Fibroblast of skin of abdomen (primary cell): ENCODE measurements at regions not wholly inside any gene's neighbourhood (a gene's known extent, or its start where the extent isn't known, plus 50 kb on each side); places are given as distances from the start of the nearest gene placed in this dataset.

Experiments
- DNase-seq: peaks from one replicate; pipeline ENCODE4 v3.0.0-alpha.2; 2013

DNA sequence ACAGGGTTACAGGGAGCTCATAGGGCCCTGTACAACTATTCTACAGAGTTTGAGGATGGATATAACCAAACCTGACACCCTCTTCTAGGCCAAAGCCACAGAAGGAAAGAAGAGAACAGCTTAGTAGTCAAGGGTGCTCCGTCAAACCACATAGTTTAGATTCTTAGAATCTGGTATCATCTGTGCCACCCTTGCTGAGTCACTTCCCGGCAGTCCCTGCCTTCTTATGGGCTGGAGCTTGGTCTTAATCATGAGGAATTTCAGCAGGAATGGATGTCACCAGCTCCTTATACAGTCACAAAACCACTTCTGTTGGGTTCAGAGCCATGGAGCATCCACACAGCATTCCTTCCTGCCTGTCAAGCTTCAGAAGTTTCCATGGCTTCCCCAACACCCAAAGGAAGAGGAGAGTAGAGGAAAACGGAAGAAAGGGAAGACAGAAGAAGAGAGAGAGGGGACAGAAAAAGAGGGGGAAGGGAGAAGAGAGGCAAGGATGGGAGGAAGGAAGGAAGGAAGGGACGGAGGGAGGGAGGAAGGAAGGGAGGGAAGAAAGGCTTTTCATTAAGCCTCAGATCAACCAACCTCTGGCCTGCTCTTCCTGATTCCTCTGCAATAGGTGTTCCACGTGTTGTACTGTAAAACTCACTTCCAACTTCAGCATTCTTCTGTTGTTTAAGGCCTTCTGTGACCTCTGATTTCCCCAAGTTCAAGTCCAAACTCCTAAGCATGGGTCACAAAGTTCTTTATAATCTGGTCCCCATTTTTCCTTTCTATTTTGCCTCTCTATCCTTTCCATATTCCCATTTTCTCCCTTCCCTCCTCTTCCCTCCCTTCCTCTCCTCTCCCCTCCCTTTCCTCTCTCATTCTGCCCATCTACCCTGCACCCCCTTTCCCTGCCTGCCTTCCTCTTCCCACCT, 246.1 kb upstream of the TNP1 start:
- DNase-seq = peak; percentile 98

DNA sequence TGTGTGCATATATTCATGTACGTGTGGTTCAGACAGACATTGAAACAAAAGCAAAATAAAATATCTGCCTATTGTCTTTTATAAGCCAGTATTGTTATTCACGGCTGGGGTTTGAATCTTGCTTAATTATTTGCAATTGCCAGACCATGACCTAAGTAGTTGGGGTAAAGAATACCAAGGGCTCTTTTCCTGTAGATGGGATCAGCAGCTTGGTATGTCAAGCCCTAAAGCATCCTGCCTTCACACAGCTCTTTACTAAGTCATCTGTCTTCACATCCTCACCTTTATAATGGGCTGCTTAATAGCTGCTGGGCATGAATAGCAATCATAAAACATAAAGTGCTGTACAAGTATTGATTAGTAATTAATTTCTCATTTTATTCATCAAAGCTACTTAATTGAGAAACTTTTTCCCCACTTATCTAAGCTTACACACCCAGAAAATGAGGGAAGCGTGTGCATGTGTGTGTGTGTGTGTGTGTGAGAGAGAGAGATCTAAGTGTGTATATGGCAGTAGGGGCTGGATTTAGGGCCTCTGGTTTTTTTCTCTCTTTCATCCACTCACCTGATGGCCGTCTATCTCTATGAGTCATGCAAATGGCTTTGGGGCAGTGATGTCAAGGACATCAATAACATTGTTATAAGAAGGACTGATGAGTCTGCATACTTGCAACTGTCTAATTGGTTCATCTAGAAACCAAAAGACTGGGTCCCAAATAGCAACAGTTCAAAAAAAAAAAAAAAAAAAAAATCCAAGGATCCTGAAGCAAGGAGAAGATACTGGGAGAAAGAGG, 244.1 kb upstream of the TNP1 start:
- DNase-seq = peak; percentile 87

DNA sequence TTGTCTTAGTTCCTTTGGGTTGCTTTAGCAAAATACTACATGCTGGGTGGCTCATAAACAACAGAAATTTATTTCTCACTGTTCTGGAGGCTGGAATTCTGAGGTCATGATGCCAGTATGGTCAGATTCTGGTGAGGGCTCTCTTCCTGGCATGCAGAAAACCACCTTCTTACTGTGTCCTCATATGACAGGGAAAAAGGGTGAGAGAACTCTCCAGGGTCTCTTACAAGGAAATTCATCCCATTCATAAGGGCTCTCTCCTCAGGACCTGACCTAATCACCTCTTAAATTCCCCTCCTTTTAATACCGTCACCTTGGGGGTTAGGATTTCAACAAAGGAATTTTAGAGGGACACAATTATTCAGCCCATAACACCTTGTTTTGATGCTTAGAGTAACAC, 243.1 kb upstream of the TNP1 start:
- DNase-seq = peak; percentile 16

DNA sequence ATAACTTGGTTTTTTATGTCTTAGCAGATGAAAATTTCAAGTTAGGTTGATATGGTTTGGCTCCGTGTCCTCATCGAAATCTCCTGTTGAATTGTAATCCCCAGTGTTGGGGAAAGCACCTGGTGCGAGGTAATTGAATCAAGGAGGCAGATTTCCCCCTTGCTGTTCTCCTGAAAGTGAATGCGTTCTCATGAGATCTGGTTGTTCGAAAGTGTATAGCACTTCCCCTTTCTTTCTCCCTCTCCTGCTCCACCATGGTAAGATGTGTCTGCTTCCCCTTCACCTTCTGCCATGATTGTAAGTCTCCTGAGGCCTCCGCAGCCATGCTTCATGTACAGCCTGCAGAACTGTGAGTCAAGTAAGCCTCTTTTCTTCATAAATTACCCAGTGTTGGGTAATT, 242.1 kb upstream of the TNP1 start:
- no peak for DNase-seq

DNA sequence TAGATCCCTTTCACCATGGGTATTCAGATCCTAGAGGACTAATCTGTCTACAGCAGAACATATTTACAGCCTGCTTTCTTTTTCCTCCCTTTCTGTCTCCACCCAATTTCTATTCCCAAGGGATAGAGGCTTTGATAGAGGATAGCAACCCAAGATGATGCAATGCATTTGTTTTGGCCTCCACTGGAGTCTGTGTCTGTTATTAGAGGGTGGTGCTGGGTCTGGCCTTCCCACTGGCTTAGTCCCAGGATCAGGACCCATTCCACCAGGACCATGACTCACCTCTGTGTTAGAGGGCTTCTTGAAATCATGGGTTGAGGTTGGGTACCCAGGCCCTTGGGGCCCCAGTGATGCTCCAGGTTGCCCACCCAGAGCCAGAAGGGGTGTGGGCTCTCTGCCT, 239.7 kb upstream of the TNP1 start:
- DNase-seq = peak; percentile 30

DNA sequence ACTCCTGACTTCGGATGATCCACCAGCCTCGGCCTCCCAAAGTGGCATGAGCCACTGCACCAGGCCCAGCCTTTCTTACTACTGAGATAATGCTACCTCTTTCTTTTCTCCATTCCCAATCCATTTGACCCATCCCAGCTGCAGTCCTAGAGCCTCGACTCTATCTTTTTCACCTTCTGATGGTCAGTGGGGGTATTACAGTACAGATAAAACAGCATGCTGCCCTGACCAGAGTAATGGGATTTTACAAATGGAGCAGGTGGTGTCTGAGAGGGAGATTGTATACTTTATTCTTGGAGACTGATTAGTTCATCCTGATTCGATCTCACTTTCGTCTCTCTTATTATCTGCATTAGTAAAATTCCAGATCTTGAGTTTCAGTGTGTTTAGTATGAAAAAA, 238.6 kb upstream of the TNP1 start:
- DNase-seq = no peak

DNA sequence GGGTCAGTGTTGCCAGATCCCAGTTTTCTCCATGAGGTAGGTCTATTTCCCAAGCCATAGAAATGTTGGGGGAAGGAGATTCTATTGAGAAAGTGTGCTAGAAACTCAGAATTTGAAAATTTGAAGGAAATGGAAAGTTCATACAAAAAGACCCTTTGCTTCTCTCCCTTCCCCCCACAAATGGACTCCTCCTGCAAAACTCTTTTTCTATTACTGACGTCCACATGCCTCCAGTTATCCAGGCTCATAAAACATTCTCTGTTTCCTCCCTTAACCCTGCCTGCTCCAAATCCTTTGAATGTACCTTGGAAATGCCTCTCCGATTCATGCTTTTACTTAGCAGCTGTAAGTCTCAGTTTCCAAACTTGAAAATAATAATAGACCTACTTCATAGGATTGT, 237.5 kb upstream of the TNP1 start:
- DNase-seq = no peak

DNA sequence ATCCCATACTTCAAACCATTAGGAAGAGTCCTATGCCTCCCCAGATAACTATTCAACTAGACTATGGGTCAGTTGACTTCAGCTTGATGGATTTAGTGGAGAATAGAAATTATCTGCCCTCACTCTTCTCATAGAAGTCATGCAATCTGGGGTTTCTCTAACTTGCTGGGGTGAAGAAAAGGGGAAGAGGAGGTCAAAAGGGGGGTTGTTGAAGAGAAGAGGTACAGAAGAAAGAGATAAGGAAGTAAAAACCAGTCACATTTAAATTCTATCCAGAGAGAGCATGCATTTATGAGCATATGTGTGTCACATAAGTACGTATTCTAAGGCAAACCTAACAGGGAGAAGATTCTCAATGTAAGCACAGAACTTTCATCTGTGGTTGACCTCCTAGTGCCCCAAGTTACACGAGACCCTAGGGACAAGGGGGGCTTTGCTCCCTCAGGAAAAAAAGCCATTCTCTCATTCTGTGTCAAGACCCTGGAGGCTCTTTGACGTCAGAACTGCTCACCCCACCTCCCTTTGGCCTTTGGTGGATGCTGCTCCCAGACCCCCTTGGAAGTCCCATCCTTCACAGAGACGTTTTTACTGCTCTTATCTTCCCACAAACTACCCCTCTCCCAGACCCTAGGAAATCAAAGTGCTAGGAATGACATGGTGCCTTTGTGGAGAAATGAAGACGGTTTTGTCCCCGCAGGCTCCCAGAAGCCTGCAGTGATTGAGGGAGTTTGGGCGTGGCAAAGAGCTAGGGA, 236.8 kb upstream of the TNP1 start:
- DNase-seq = no peak

DNA sequence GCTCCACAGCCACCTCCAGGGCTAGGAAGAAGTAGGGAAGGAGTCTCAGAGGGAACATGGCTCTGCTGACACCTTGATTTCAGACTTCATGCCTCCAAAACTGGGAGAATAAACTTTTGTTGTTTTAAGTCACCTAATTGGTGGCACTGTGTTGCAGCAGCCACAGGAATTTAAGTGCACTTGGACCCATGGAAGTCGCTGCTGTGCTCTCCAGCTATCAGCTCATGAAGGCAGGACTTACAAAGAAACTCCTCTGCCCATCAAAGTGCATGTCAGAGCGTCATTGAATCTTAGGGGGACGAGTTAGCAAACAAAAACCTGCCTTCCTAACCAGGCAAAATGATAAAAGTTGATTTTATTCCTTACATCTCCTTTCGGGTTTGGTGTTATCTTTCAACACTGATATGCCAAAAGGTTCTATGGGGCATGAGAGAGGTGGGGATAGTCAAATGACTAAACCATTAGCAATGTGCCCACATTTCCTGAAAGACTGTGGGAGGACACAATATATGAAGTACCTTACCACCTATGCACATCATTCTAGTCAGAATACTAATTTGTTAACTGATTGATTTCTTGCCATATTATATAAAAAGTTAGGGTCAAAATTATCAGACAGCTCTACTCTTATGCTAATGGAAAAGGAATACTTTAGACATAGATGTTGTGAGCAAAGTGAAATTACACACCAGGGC, 235.8 kb upstream of the TNP1 start:
- DNase-seq = no peak

DNA sequence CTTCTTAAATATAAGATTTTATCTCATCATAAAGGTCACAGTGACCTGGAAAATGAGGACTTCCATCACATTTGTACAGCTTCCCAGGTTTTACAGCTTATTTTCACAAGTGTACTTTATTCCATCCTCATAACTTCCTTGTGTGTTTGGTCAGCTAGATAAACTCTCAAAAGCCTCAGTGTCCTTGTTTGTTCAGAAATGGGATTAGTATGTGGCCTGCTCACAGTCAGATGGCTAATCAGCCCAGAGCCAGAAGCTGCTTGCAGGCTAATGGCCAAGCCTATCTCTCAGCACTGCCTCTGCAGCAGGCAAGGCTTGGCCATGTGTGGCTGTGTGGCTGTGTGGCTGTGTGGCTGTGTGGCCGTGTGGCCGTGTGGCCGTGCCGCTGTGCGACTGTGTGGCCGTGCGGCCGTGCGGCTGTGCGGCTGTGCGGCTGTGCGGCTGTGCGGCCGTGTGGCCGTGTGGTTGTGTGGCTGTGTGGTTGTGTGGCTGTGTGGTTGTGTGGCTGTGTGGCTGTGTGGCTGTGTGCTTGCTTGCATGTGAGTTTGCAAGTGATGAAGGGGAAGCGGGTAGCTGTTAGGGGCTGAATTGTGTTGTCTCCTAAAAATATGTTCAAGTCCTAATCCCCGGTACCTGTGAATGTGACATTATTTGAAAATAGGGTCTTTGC, 233.0 kb upstream of the TNP1 start:
- DNase-seq = no peak

DNA sequence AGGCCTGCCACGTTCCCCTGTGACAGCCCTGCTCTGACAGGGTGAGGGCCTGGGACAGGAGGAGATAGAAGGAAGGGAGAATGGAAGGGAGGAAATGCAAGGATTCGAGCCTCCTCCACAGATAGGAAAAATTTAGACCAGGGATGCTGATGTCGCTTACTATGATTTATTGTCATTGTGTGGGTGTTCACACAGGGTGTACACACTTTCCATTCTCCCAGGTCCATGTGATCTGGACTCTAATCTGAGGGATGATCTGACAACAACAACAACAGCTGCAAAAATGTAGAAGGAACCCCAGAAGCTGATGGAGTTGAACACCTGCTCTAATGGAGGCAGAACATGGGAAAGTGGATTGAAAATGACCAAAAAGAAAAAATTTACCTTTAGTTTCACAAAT, 231.7 kb upstream of the TNP1 start:
- DNase-seq = no peak

DNA sequence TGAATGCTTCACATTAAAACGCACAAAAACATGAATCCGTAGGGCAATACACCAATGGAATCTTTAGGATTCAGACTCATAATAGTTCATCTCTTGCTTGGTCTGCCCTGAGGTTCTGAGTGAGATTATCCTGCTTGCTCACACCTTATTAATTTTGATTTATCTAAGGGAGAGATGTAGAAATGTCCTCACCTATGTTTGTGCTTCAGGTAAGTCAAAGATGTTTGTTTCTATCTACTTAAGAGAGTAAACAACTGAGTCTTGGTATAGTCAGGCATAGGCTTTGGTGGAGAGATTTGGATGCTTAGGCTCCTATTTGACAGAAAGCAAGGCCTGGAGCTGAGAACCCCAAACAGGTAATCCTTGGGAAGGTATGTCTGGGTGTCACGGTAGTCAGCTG, 231.0 kb upstream of the TNP1 start:
- no peak for DNase-seq

DNA sequence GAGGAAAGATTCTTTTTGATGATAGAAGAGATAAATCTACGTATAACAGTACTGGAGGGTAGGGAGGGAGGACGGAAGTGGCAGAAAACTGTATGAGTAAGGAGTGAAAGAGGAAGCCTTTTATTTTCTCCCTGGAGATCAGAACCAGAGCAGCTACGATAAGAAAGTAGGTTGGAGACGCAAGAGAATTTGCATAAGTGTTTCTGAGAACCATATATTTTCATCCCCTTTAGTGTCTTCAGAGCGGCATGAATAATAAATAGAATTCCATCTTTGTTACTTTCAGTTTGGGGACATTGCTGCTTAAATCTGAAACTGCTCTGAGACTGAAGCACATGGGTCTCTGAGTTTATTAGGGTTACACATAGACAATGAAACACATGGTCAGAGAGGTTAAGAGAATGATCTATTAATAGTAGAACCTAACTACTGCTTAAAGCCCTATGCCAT, 230.2 kb upstream of the TNP1 start:
- DNase-seq = peak; percentile 21

DNA sequence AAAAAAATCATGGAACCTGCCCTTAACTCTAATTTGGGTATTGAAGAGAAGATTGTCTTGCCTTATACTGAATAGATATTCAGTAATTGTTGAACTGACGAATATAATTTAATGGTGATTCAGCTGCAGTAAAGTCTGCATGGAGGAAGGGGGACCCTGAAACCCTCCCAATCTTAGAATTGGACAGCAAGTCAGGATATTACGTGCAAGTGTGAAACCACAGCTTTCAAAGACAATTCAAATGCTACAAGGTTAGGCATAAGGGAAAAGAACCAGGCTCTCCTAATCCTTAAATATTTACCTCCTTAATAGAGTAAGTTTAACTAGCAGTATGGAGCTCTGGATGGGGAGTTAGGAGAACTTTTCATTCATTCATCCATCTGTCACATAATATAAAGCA, 226.9 kb upstream of the TNP1 start:
- no peak for DNase-seq

DNA sequence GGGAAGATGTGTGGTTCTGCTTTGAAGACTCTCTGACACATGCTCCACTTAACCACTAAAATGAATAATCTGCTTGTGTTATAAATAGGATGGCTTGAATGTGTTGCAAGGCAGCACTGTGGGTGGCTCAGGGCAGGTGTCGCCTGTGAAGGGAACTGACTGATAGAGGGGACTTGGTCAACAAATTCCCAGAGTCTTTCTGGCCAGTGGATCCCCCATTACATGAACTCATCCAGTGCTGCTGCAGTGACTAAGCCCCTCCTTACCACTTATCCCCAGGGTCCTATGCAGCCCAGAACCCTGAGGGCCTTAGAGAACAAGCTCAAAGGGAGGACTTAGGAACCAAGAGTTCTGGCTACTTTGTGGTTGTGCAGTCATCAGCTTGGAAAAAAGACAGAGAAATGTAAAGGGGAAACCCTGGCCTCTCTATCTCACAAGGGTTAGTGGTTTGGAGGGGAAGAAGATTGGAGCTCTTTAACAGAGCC, 226.2 kb upstream of the TNP1 start:
- DNase-seq = peak; percentile 88

DNA sequence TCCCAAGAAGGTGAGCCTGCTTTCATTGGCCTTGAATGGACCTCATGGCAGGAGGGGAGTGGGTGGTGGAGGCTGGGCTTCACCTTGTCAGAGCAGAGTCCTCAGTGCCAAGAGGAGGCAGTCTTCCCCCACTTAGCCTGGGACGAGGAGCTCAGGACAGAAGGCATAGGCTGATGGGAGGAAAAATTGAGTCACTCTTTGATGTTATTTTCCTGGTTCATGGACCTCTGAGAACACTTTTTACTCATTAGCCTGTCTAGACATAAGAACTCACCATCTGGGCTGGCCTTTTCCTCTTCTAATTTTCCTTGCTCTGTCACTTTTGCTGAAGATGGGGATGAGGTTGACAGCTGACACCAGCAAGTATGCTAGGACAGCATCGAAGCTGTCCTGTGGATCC, 225.7 kb upstream of the TNP1 start:
- DNase-seq = peak; percentile 91

DNA sequence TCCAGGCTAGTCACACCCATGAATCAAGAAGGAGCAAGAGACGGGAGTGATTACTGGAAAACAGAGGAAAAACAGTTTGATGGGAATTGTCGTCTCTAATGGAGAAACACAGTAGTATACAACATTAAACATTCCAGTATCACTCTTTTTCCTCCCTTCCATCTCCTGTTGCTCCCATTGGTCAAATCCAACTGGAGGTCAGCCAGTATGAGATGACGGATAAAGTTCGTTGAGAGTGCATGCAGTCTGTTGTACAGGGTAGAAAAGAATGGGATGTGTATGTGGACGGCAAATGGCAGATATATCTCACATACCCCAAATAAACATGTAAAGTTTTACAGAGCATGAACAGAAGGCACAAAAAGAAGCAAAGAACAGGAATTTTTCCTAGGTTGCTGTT, 221.9 kb upstream of the TNP1 start:
- DNase-seq = no peak

DNA sequence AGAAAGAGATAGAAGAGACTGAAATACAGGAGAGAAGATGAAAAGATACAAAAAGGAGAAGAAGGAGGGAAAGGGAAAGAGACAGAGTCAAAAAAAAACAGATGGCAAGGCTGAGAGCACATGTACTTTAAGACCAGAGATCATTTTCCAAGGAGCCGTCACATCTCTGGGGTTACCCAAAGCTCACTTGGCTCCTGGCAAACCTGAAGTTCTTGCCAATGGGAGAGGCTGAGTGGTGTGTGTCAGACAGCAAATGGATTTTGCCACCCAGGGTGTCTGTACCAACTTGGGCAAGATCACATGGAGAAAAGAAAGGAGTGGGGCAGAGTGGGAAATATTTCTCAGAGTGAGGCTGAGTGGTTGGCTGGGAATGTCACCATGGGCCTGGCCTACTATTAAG, 219.3 kb upstream of the TNP1 start:
- no peak for DNase-seq

DNA sequence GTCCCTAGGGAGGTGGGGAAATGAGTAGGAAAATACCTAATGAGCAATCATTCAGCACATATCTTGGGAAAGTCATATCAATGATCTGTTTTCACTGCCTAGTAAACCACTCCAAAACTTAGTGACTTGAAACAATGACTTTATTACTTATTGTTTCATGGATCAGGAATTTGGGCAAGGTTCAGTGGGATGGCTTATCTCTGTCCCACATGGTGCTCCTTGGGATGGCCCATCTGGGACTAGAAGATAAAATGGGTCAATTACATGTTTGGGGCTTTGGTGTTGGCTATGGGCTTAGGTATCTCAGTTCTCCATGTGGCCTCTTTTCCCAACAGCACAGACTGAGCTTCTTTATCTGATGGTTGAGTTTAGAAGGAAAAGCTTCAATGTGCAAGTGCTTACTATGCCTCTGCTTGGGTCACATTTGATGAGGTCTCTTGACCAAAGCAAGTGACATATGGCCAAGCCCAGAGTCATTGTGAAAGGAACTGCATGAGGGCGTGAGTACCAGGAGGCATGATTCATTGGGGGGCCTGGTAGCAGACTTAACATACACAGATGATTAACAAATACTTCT, 218.1 kb upstream of the TNP1 start:
- no peak for DNase-seq

DNA sequence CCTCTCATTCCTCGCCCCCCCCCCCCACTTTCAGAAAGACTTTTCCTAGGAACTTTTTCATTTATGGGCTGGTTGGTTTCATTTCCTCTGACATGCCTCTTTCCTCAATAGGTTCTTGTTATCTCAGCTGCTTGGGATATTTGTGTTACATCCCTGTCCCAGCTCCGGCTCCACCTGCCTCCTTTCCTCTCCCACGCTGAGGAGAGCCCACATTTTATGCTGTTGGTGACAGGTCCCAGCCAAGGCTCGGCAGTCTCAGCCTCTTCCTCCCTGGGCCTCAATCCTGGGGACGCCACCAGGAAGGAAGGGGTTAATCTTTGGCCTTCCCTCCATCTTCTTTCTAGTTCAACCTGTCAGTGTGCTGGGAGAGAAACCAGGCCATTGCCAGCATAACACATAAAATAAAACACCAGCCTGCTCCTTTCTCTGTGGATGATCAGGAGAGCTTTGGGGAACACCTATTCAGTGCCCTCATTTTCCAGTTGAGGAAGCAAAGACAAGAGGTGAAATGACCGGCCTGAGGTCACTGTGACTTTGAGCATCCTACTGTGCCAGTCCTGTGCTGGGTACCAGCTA, 216.9 kb upstream of the TNP1 start:
- no peak for DNase-seq

DNA sequence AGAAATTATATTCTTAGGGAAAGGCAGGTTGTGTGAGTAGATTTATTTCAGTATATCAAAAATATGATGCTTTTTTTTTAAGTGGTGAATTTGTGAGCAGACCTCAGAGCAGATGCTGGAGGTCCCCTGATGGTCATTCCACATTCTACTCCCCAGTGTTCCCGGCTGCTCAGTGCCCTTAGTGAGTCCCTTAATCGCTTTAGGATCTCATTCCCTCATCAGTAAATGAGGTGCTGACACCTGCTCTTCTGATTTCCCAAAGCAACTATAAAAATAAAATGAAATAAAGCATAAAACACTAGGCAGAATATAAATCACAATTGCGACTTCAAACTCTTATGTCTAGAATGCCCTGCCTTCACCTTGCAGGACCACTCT, 216.2 kb upstream of the TNP1 start:
- no peak for DNase-seq
